ENCODE measurements at regions not wholly inside any gene's neighbourhood (a gene's known extent, or its start where the extent isn't known, plus 50 kb on each side); places are given as distances from the start of the nearest gene placed in this dataset.

DNA sequence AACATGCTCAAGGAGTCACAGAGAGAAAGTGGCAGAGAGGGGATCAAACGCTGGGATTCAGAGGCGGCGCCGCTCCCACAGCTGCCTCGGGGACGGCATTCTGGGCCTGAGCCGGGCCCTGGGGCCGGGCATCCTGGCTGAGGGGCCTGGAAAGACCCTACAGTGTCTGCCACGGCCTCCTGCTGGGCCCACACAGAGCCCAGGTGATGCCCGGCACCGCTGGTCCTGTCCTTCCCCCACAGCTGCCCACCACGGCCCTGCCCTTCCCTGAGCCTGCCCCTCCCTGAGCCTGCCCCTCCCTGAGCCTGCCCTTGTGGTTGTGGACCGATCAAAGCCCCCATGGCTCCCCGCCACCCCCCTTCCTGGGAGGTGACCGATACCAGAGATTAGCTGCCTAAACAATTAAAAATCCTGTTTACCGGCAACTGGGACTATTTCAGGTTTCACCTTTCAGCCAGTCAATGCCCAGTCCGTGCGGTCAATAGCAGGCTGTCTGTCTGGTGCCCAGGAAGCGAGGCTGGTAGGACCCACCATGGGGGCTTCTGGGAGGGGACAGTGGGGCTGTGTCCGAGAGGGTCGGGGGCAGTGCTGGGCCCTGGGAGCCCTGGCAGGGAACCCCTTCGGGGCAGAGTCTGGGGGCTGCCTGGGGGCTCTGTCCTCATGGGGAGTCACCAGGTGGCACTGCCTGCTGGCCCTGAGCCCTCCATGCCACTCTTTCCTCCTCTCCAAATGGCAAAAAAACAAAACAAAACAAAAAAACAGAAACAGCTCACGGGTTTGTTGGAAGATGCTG, 55.4 kb upstream of the GATA5 start:
- no peaks in the 10 kb centered on the region for H3K4me1 ChIP-seq
- DNase-seq: no peak
- no peak overlapping the region for H3K4me3 ChIP-seq
- peaks cover 0 to 93% (median 0%) of the 10 kb centered on the region in 4 donors for H3K27me3 ChIP-seq
- WGBS, 2 donors: 72 to 80% methylated on average over 1 to 4 of the region's 23 CpGs
- no peaks in the 10 kb centered on the region for H3K9me3 ChIP-seq
- TF ChIP-seq CTCF (IDR thresholded peaks at IDR 0.05): no peak
- TF ChIP-seq POLR2A (IDR thresholded peaks at IDR 0.05): no peak
- H3K36me3 ChIP-seq: no peaks in the 10 kb centered on the region
- intact Hi-C loops (cut with DNase I): no loop called here
- no peak overlapping the region for H3K27ac ChIP-seq

- H3K4me3 ChIP-seq: no peak overlapping the region
- DNase-seq: no peak
- H3K36me3 ChIP-seq: no peaks in the 10 kb centered on the region
- WGBS, 2 donors: 88% methylated on average over 10 of the region's 12 CpGs; no CpG with 5 or more reads in 1 of the 2 donors
- intact Hi-C loops (cut with DNase I): no loop called here
- no peaks in the 10 kb centered on the region for H3K9me3 ChIP-seq
- no peaks in the 10 kb centered on the region for H3K4me1 ChIP-seq
- peaks cover 0 to 93% (median 0%) of the 10 kb centered on the region in 4 donors for H3K27me3 ChIP-seq
- TF ChIP-seq CTCF (IDR thresholded peaks at IDR 0.05) (no peak), POLR2A (IDR thresholded peaks at IDR 0.05) (no peak)
- no peak overlapping the region for H3K27ac ChIP-seq
Observed at GRCh38 chr20:62532921-62533320, 57.1 kb upstream of the GATA5 start.

DNA sequence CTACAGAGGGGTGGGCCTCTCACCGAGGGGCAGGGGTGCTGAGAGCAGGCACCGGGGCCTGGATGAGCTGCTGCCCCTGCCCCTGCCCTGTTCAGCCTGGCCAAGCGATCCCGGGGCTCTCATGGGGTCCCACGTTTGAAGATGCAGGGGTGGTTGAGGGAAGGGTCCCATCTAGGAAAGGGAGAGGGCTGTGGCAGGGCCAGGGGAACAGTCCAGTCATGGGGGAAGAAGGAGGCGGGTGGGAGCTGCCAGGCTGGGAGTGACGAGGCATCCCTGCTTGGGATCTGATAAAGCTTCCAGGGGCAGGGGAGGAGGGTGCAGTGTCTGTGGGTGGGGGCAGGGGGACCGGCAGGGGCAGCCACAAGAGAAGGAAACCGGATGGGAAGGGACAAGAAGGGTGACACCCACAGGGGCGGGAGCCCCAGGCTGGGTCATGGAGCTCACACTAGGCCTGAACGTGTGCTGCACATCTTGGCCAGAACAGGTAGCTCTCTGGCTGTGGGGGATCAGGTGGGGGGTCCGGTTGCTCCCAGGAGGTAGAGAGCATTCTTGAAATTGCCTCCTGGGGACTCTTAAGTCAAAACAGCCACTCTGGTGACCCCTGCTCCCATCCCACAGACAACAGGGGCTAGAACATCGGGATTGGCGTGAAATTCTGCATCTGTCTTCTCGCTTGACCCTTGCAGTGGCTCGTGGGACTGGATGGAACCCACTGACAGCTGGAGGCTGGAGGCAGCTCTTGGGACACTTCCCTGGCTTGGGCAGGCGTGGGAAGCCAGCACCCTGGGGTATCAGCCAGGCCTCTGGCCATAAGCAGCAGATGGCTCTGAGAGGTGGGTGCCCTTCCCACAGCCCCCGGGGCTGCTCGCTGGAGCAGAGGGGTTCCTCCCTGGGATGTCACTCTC, 58.0 kb upstream of the GATA5 start:
- TF ChIP-seq CTCF (IDR thresholded peaks at IDR 0.05) (no peak), POLR2A (IDR thresholded peaks at IDR 0.05) (no peak)
- Histone ChIP-seq H3K4me1 (no peaks in the 10 kb centered on the region), H3K4me3 (no peak overlapping the region), H3K9me3 (no peaks in the 10 kb centered on the region), H3K27ac (no peak overlapping the region), H3K36me3 (no peaks in the 10 kb centered on the region), H3K27me3 (peaks cover 0 to 97% (median 0%) of the 10 kb centered on the region in 4 donors)
- 39% methylated on average over 6 of the region's 19 CpGs; no CpG with 5 or more reads in 1 of the 2 donors for WGBS, 2 donors
- intact Hi-C loops (cut with DNase I): no loop called here
- DNase-seq: no peak

GRCh38 chr20:62534526-62535221, 58.9 kb upstream of the GATA5 start:
- TF ChIP-seq POLR2A (IDR thresholded peaks at IDR 0.05) (no peak), CTCF (IDR thresholded peaks at IDR 0.05) (no peak)
- no peak overlapping the region for H3K27ac ChIP-seq
- no peaks in the 10 kb centered on the region for H3K36me3 ChIP-seq
- H3K4me1 ChIP-seq: peaks cover 0 to 8% (median 0%) of the 10 kb centered on the region in 3 donors
- intact Hi-C loops (cut with DNase I): no loop called here
- no peak overlapping the region for H3K4me3 ChIP-seq
- whole genome bisulfite sequencing, 2 donors: 57 to 100% methylated on average over 3 to 11 of the region's 29 CpGs
- peaks cover 0 to 97% (median 0%) of the 10 kb centered on the region in 4 donors for H3K27me3 ChIP-seq
- no peaks in the 10 kb centered on the region for H3K9me3 ChIP-seq
- DNase-seq: no peak

Data from esophagus squamous epithelium (tissue), 5 donors.